H1 (cell line): ENCODE measurements at regions not wholly inside any gene's neighbourhood (a gene's known extent, or its start where the extent isn't known, plus 50 kb on each side); places are given as distances from the start of the nearest gene placed in this dataset.

Experiments
- CTCF ChIA-PET: fragments of 300-600 bp; sonication (Branson Sonifier 250); formaldehyde crosslinking; loops from one replicate; lab custom pipeline; 2021; ENCODE audit not compliant: partially characterized antibody; lab: Charles Lee
- POLR2A ChIA-PET: fragments of 300-600 bp; sonication (Branson Sonifier 250); formaldehyde crosslinking; loops from one replicate; lab custom pipeline; 2021; ENCODE audit warnings: inconsistent platforms; ENCODE audit not compliant: partially characterized antibody; lab: Charles Lee
- DNase-seq, 2 experiments: peaks; one replicate each; pipeline versions ENCODE4 v3.0.0 to v3.0.0-alpha.2; 2010 to 2022; ENCODE audit warnings: low spot score in 2 of 2, low read depth in 1 of 2, mixed read lengths in 1 of 2
- FAIRE-seq: peaks from 2 replicates; lab custom pipeline; 2011; peaks lifted over from hg19 to GRCh38; lab: Jason Lieb, UNC
- H2AFZ ChIP-seq: 2 replicates; pipeline ENCODE4 v1.8.1; 2012; ENCODE audit warnings: low read length, inconsistent platforms
- H2AK5ac ChIP-seq: 2 replicates; pipeline ENCODE4 v1.6.1; 2013; ENCODE audit warnings: low read depth, low read length
- H2BK120ac ChIP-seq: replicated peaks from 2 replicates; pipeline ENCODE3; 2013; ENCODE audit warnings: low read depth, low read length, inconsistent platforms
- H2BK12ac ChIP-seq: 2 replicates; pipeline ENCODE4 v1.6.1; 2013; ENCODE audit warnings: low read depth, low read length
- H2BK15ac ChIP-seq: 2 replicates; pipeline ENCODE4 v1.6.1; 2013; ENCODE audit warnings: low read length
- H2BK20ac ChIP-seq: 2 replicates; pipeline ENCODE4 v1.6.1; 2013; ENCODE audit warnings: low read length
- H2BK5ac ChIP-seq: 2 replicates; pipeline ENCODE4 v1.6.1; 2013; ENCODE audit warnings: low read depth, low read length
- H3K14ac ChIP-seq: 2 replicates; pipeline ENCODE4 v1.6.1; 2013; ENCODE audit warnings: inconsistent platforms; ENCODE audit not compliant: insufficient read length
- H3K18ac ChIP-seq: 2 replicates; pipeline ENCODE4 v1.6.1; 2013; ENCODE audit warnings: low read length; ENCODE audit errors: extremely low read depth
- H3K23ac ChIP-seq: 2 replicates; pipeline ENCODE4 v1.6.1; 2013; ENCODE audit warnings: inconsistent platforms; ENCODE audit not compliant: insufficient read length
- H3K23me2 ChIP-seq: 2 replicates; pipeline ENCODE4 v1.6.1; 2013; ENCODE audit warnings: low read depth, low read length
- H3K27ac ChIP-seq: 2 replicates; pipeline ENCODE4 v1.6.1; 2011; ENCODE audit warnings: low read depth, low read length, inconsistent platforms
- H3K27me3 ChIP-seq, 4 experiments: replicated peaks in 1 of 4; 1 replicate in 1 of 4; 2 replicates in 3 of 4; pipeline versions ENCODE4 v1.6.1 to v1.8.1; 2011 to 2013; ENCODE audit warnings: low read length in 3 of 4, mild to moderate bottlenecking in 3 of 4, inconsistent platforms in 2 of 4, mixed read lengths in 2 of 4, moderate library complexity in 1 of 4; ENCODE audit not compliant: control insufficient read depth in 3 of 4, insufficient read depth in 3 of 4; ENCODE audit errors: extremely low read depth in 1 of 4
- H3K36me3 ChIP-seq, 4 experiments: 2 replicates each; pipeline versions ENCODE4 v1.6.1 to v1.8.1; 2011 to 2013; ENCODE audit warnings: mild to moderate bottlenecking in 4 of 4, low read length in 3 of 4, moderate library complexity in 2 of 4, control low read depth in 1 of 4, inconsistent platforms in 1 of 4; ENCODE audit not compliant: insufficient read depth in 4 of 4, control insufficient read depth in 2 of 4
- H3K4ac ChIP-seq: replicated peaks from 2 replicates; pipeline ENCODE3; 2013; ENCODE audit warnings: low read length, low read depth, mixed read lengths, inconsistent platforms; ENCODE audit not compliant: insufficient read length
- H3K4me1 ChIP-seq, 4 experiments: replicated peaks in 1 of 4; 1 replicate in 1 of 4; 2 replicates in 3 of 4; pipeline versions ENCODE4 v1.6.1 to v1.8.1; 2011 to 2013; ENCODE audit warnings: low read length in 3 of 4, inconsistent platforms in 2 of 4, mixed read lengths in 1 of 4; ENCODE audit not compliant: insufficient read depth in 4 of 4, control insufficient read depth in 3 of 4
- H3K4me2 ChIP-seq, 2 experiments: 2 replicates each; pipeline versions ENCODE4 v1.6.1 to v1.8.1; 2011 to 2013; ENCODE audit warnings: low read depth in 2 of 2, low read length in 2 of 2, control low read depth in 1 of 2, inconsistent platforms in 1 of 2, mild to moderate bottlenecking in 1 of 2; ENCODE audit not compliant: insufficient read depth in 1 of 2
- H3K4me3 ChIP-seq, 4 experiments: fragments of 200-600, 300-600 bp in 1 of 4; sonication (generic), shearing (Covaris generic), sonication (Bioruptor Twin) in 1 of 4; 2 replicates each; pipeline versions ENCODE4 v1.5.1 to v1.8.1; 2011 to 2016; ENCODE audit warnings: low read length in 4 of 4, low read depth in 3 of 4, control low read depth in 2 of 4, inconsistent platforms in 2 of 4, mild to moderate bottlenecking in 2 of 4, mixed read lengths in 1 of 4, moderate library complexity in 1 of 4; ENCODE audit not compliant: insufficient read depth in 2 of 4; ENCODE audit errors: extremely low read depth in 1 of 4
- H3K56ac ChIP-seq: replicated peaks from 2 replicates; pipeline ENCODE3; 2013; ENCODE audit warnings: low read depth, mild to moderate bottlenecking, mixed read lengths, low read length, inconsistent platforms; ENCODE audit not compliant: insufficient read length
- H3K79me1 ChIP-seq: 2 replicates; pipeline ENCODE4 v1.6.1; 2013; ENCODE audit warnings: low read depth, low read length, control low read depth
- H3K79me2 ChIP-seq, 2 experiments: 2 replicates each; pipeline versions ENCODE4 v1.6.1 to v1.8.1; 2012 to 2013; ENCODE audit warnings: low read length in 2 of 2, mild to moderate bottlenecking in 2 of 2, inconsistent platforms in 1 of 2; ENCODE audit not compliant: insufficient read depth in 2 of 2, control insufficient read depth in 1 of 2
- H3K9ac ChIP-seq, 4 experiments: replicated peaks in 1 of 4; 1 replicate in 1 of 4; 2 replicates in 3 of 4; pipeline versions ENCODE4 v1.6.1 to v1.8.1; 2011 to 2013; ENCODE audit warnings: low read depth in 3 of 4, low read length in 3 of 4, control low read depth in 2 of 4, mild to moderate bottlenecking in 2 of 4, moderate library complexity in 2 of 4, inconsistent platforms in 1 of 4; ENCODE audit errors: extremely low read depth in 1 of 4
- H3K9me3 ChIP-seq, 2 experiments: 2 replicates each; pipeline versions ENCODE4 v1.6.1 to v1.8.1; 2012 to 2013; ENCODE audit warnings: mild to moderate bottlenecking in 2 of 2, moderate library complexity in 2 of 2, control low read depth in 1 of 2, inconsistent platforms in 1 of 2, low read depth in 1 of 2, low read length in 1 of 2, mixed read lengths in 1 of 2; ENCODE audit not compliant: insufficient read depth in 2 of 2
- H4K20me1 ChIP-seq, 2 experiments: replicated peaks in 1 of 2; 2 replicates each; pipeline versions ENCODE3 to v1.8.1; 2011 to 2013; ENCODE audit warnings: inconsistent platforms in 2 of 2, low read length in 2 of 2, mild to moderate bottlenecking in 1 of 2; ENCODE audit not compliant: insufficient read depth in 2 of 2, control insufficient read depth in 1 of 2
- H4K5ac ChIP-seq: 2 replicates; pipeline ENCODE4 v1.6.1; 2013; ENCODE audit warnings: low read length, low read depth, mixed read lengths, inconsistent platforms; ENCODE audit not compliant: insufficient read length
- H4K8ac ChIP-seq: 2 replicates; pipeline ENCODE4 v1.8.0; 2013; ENCODE audit warnings: mild to moderate bottlenecking, moderate library complexity, low read length, inconsistent platforms; ENCODE audit not compliant: insufficient read depth; ENCODE audit errors: extremely low read depth
- H4K91ac ChIP-seq: replicated peaks from 2 replicates; pipeline ENCODE3; 2013; ENCODE audit warnings: low read length, mixed read lengths, inconsistent platforms; ENCODE audit not compliant: insufficient read length
- CHD2 ChIP-seq: IDR thresholded peaks from 2 replicates; pipeline ENCODE4 v1.6.1; 2012; ENCODE audit warnings: low read length, improper control_type of control experiment
- CREB1 ChIP-seq: IDR thresholded peaks from 2 replicates; pipeline ENCODE4 v1.6.1; 2012; ENCODE audit warnings: inconsistent platforms
- CTBP2 ChIP-seq: IDR thresholded peaks from 2 replicates; pipeline ENCODE4 v1.7.0; 2011; ENCODE audit warnings: borderline replicate concordance, mild to moderate bottlenecking, moderate library complexity, mixed read lengths, low read length; ENCODE audit not compliant: insufficient read depth, insufficient read length
- GABPA ChIP-seq: IDR thresholded peaks from 2 replicates; pipeline ENCODE4 v1.6.1; 2011; ENCODE audit warnings: mild to moderate bottlenecking, low read length, moderate library complexity, borderline replicate concordance; ENCODE audit not compliant: insufficient read depth
- GTF2F1 ChIP-seq: IDR thresholded peaks from 2 replicates; pipeline ENCODE4 v1.6.1; 2012; ENCODE audit warnings: low read depth, low read length, improper control_type of control experiment, borderline replicate concordance
- JUN ChIP-seq: IDR thresholded peaks from 2 replicates; pipeline ENCODE4 v1.6.1; 2011; ENCODE audit warnings: low read depth, mild to moderate bottlenecking, improper control_type of control experiment, low read length
- JUND ChIP-seq: IDR thresholded peaks from 2 replicates; pipeline ENCODE4 v1.6.1; 2011; ENCODE audit warnings: mild to moderate bottlenecking, improper control_type of control experiment, low read length
- KDM1A ChIP-seq: fragments of 200-600, 300-600 bp; sonication (generic); IDR thresholded peaks from 2 replicates; pipeline ENCODE4 v1.7.1; 2016; ENCODE audit warnings: mild to moderate bottlenecking, low read length, borderline replicate concordance
- KDM5A ChIP-seq: fragments of 200-600 bp; IDR thresholded peaks from 2 replicates; pipeline ENCODE4 v1.7.1; 2012; ENCODE audit warnings: mild to moderate bottlenecking, low read length, inconsistent platforms, mixed read lengths
- MAFK ChIP-seq: IDR thresholded peaks from 2 replicates; pipeline ENCODE4 v1.6.1; 2012; ENCODE audit warnings: low read depth, mild to moderate bottlenecking, improper control_type of control experiment, low read length
- RXRA ChIP-seq: IDR thresholded peaks from 2 replicates; pipeline ENCODE4 v1.6.1; 2011; ENCODE audit warnings: low read depth, mild to moderate bottlenecking, low read length, moderate library complexity; ENCODE audit not compliant: insufficient read depth
- SIX5 ChIP-seq: IDR thresholded peaks from 2 replicates; pipeline ENCODE4 v1.6.1; 2011; ENCODE audit warnings: mild to moderate bottlenecking, low read depth, low read length
- SP4 ChIP-seq: IDR thresholded peaks from 2 replicates; pipeline ENCODE4 v1.6.1; 2012; ENCODE audit warnings: low read length, inconsistent platforms
- WGBS, 2 experiments: shearing (Covaris generic) in 1 of 2; methylation state at CpG; one replicate each; pipeline versions ENCODE4 v1.1.6 to v1.1.7; 2013 to 2015; ENCODE audit warnings: low lambda C conversion rate in 2 of 2, mixed read lengths in 2 of 2, inconsistent platforms in 1 of 2, low coverage in 1 of 2, missing lambda C conversion rate in 1 of 2; ENCODE audit not compliant: insufficient replicate concordance in 2 of 2, insufficient coverage in 1 of 2, insufficient read length in 1 of 2; ENCODE audit errors: extremely low coverage in 1 of 2, missing lambda C conversion rate in 1 of 2; 5-methylcytosine and 5-hydroxymethylcytosine counted together
- TF ChIP-seq, protein P1 (sequence below): IDR thresholded peaks from 2 replicates; pipeline ENCODE4 v1.6.1; 2012; ENCODE audit warnings: inconsistent platforms

DNA sequence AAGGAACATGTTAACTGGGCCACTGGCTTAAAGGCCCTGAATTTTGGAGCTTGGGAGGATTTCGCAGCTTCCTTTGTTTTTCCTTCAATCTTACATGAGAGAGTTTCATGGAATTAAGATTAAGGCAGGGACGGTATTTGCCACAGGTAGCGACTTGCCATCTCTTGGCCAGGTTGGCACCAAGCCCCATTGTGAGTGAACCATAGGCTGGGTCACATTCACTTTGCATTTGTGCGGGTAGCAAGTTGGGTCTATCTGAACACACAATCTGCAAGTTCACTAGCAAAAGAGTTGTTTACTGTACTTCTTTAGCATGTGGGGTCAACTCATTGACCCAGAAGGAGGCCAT is 106.2 kb upstream of the ATP1A1 start:
- Histone ChIP-seq H3K9me3 (no peaks in the 10 kb centered on the region), H3K79me1 (no peaks in the 10 kb centered on the region), H3K23me2 (no peaks in the 10 kb centered on the region), H3K27ac (no peak overlapping the region), H2AFZ (no peak overlapping the region), H2BK5ac (no peak overlapping the region), H3K79me2 (no peaks in the 10 kb centered on the region), H3K27me3 (no peaks in the 10 kb centered on the region), H4K20me1 (no peaks in the 10 kb centered on the region), H4K8ac (no peak overlapping the region), H2BK15ac (no peak overlapping the region), H3K56ac (no peak overlapping the region), H3K4me2 (no peak overlapping the region), H2BK12ac (no peak overlapping the region), H4K5ac (no peak overlapping the region), H3K4me3 (no peak overlapping the region), H3K4me1 (peaks cover 0 to 2% (median 0%) of the 10 kb centered on the region in 4 experiments; a peak in 1 of 7 replicates), H3K23ac (no peak overlapping the region), H2BK120ac (no peak overlapping the region), H3K18ac (no peak overlapping the region), H2AK5ac (no peak overlapping the region), H4K91ac (no peak overlapping the region), H2BK20ac (no peak overlapping the region), H3K9ac (no peak overlapping the region), H3K4ac (no peak overlapping the region), H3K36me3 (no peaks in the 10 kb centered on the region), H3K14ac (no peak overlapping the region)
- WGBS, 2 experiments: 90% methylated on average over 4 of the region's 4 CpGs; no CpG with 5 or more reads in 1 of the 2 experiments
- ChIA-PET CTCF (no interaction called here), POLR2A (no interaction called here)
- DNase-seq (no peak), FAIRE-seq (no peak)
- TF ChIP-seq SP4: no peak
- TF ChIP-seq MAFK: no peak
- TF ChIP-seq GABPA: no peak
- TF ChIP-seq CHD2: no peak
- no peak for TF ChIP-seq KDM1A
- no peak for TF ChIP-seq SIX5
- TF ChIP-seq RXRA: no peak
- no peak for TF ChIP-seq CREB1
- TF ChIP-seq JUND: no peak
- no peak for TF ChIP-seq JUN
- no peak for TF ChIP-seq CTBP2
- TF ChIP-seq, protein P1, sequence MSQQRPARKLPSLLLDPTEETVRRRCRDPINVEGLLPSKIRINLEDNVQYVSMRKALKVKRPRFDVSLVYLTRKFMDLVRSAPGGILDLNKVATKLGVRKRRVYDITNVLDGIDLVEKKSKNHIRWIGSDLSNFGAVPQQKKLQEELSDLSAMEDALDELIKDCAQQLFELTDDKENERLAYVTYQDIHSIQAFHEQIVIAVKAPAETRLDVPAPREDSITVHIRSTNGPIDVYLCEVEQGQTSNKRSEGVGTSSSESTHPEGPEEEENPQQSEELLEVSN: no peak
- TF ChIP-seq GTF2F1: no peak
- no peak for TF ChIP-seq KDM5A
